ENCODE measurements at regions not wholly inside any gene's neighbourhood (a gene's known extent, or its start where the extent isn't known, plus 50 kb on each side); places are given as distances from the start of the nearest gene placed in this dataset.

GRCh38 chr5:17893026-17893635 is 258.9 kb downstream of the TAF11L14 start:
- no peaks in the 10 kb centered on the region for H3K9me3 ChIP-seq (ENCODE audit: control insufficient read depth, low read depth, low read length)

DNA sequence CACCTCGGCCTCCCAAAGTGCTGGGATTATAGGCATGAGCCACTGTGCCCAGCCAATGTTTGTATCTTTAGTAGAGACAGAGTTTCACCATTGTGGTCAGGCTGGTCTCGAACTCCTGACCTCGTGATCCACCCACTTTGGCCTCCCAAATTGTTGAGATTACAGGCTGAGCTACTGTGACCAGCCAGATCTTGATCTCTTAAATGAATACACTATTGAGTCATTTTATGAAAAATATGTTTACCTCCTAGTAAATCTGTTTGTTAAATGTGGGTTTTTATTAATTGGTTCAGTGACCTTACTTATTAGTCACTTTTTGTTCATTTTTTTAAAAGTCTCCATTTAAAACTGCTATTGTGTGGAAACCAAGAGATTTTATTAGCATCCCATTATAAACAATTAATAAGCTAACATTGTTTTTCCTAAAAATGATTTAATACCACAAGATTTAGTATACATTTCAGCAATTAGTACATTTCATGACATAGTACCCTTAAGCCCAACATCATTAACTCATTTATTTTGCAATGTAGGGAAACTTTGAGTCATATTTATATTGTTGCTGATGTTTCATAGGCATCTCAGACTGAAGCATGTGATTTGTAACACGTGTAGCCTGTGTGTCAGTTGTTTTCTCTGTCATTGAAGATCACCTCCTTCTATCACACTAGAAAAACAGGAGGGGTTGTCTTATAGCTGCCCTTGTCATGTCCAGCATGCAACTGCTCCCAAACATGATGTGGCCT is 261.2 kb downstream of the TAF11L14 start:
- Histone ChIP-seq H3K27ac (ENCODE audit: control insufficient read depth, insufficient read depth, low read length) (peak overlapping the region; percentile 22), H3K9me3 (ENCODE audit: control insufficient read depth, low read depth, low read length) (no peaks in the 10 kb centered on the region)
- peak; percentile 17 for DNase-seq (ENCODE audit: low read depth, low spot score)

More at GRCh38 chr5:17893026-17893635, 258.9 kb downstream of the TAF11L14 start:
- dilution Hi-C loops (cut with MboI; ENCODE audit: extremely low pct_ligation_motif_present, low sequenced_read_pairs): no loop called here
- Histone ChIP-seq H3K4me3 (ENCODE audit: control insufficient read depth in 2 of 3, extremely low read depth in 1 of 3, insufficient read depth in 2 of 3, low read depth in 1 of 3, low read length in 3 of 3) (no peak overlapping the region), H3K4me2 (ENCODE audit: control insufficient read depth, extremely low read depth, insufficient read depth, low read depth, low read length) (no peak overlapping the region), H3K36me3 (ENCODE audit: control insufficient read depth in 2 of 2, extremely low read depth in 1 of 2, insufficient read depth in 2 of 2, low read length in 2 of 2) (no peaks in the 10 kb centered on the region), H3K27me3 (ENCODE audit: control insufficient read depth, extremely low read depth, insufficient read depth, low read length) (no peaks in the 10 kb centered on the region), H3K27ac (ENCODE audit: control insufficient read depth, insufficient read depth, low read length) (no peak overlapping the region), H2AFZ (ENCODE audit: control insufficient read depth, low read length) (no peak overlapping the region), H3K79me2 (ENCODE audit: control insufficient read depth, insufficient read depth, low read length) (no peaks in the 10 kb centered on the region), H4K20me1 (ENCODE audit: control insufficient read depth, extremely low read depth, insufficient read depth, low read length) (no peaks in the 10 kb centered on the region), H3K9ac (ENCODE audit: control insufficient read depth, extremely low read depth, insufficient read depth, low read length) (no peak overlapping the region), H3K9me1 (ENCODE audit: control insufficient read depth, extremely low read depth, insufficient read depth, low read length) (no peaks in the 10 kb centered on the region), H3K4me1 (ENCODE audit: control insufficient read depth, extremely low read depth, insufficient read depth, low read length) (peaks cover 14% of the 10 kb centered on the region)
- FAIRE-seq: no peak
- no peak for TF ChIP-seq EZH2 (IDR thresholded peaks at IDR 0.05; ENCODE audit: low read length)
- TF ChIP-seq, protein P1, sequence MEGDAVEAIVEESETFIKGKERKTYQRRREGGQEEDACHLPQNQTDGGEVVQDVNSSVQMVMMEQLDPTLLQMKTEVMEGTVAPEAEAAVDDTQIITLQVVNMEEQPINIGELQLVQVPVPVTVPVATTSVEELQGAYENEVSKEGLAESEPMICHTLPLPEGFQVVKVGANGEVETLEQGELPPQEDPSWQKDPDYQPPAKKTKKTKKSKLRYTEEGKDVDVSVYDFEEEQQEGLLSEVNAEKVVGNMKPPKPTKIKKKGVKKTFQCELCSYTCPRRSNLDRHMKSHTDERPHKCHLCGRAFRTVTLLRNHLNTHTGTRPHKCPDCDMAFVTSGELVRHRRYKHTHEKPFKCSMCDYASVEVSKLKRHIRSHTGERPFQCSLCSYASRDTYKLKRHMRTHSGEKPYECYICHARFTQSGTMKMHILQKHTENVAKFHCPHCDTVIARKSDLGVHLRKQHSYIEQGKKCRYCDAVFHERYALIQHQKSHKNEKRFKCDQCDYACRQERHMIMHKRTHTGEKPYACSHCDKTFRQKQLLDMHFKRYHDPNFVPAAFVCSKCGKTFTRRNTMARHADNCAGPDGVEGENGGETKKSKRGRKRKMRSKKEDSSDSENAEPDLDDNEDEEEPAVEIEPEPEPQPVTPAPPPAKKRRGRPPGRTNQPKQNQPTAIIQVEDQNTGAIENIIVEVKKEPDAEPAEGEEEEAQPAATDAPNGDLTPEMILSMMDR (optimal IDR thresholded peaks at IDR 0.05 in 1 of 3, IDR thresholded peaks at IDR 0.05 in 1 of 3, conservative IDR thresholded peaks at IDR 0.05 in 1 of 3; ENCODE audit: extremely low read depth in 1 of 3, insufficient read depth in 2 of 3, low read length in 3 of 3): no peak
- DNase-seq (ENCODE audit: low read depth, low spot score): no peak

More for the DNA sequence above, 261.2 kb downstream of the TAF11L14 start:
- H3K4me2 ChIP-seq (ENCODE audit: control insufficient read depth, extremely low read depth, insufficient read depth, low read depth, low read length): no peak overlapping the region
- no peak overlapping the region for H3K9ac ChIP-seq (ENCODE audit: control insufficient read depth, extremely low read depth, insufficient read depth, low read length)
- FAIRE-seq: no peak
- dilution Hi-C loops (cut with MboI; ENCODE audit: extremely low pct_ligation_motif_present, low sequenced_read_pairs): no loop called here
- no peak overlapping the region for H3K4me3 ChIP-seq (ENCODE audit: control insufficient read depth in 2 of 3, extremely low read depth in 1 of 3, insufficient read depth in 2 of 3, low read depth in 1 of 3, low read length in 3 of 3)
- no peak for TF ChIP-seq EZH2 (IDR thresholded peaks at IDR 0.05; ENCODE audit: low read length)
- TF ChIP-seq, protein P1 (optimal IDR thresholded peaks at IDR 0.05 in 1 of 3, IDR thresholded peaks at IDR 0.05 in 1 of 3, conservative IDR thresholded peaks at IDR 0.05 in 1 of 3; ENCODE audit: extremely low read depth in 1 of 3, insufficient read depth in 2 of 3, low read length in 3 of 3): no peak
- no peaks in the 10 kb centered on the region for H3K27me3 ChIP-seq (ENCODE audit: control insufficient read depth, extremely low read depth, insufficient read depth, low read length)
- no peaks in the 10 kb centered on the region for H3K79me2 ChIP-seq (ENCODE audit: control insufficient read depth, insufficient read depth, low read length)
- no peaks in the 10 kb centered on the region for H3K36me3 ChIP-seq (ENCODE audit: control insufficient read depth in 2 of 2, extremely low read depth in 1 of 2, insufficient read depth in 2 of 2, low read length in 2 of 2)
- H4K20me1 ChIP-seq (ENCODE audit: control insufficient read depth, extremely low read depth, insufficient read depth, low read length): no peaks in the 10 kb centered on the region
- H3K4me1 ChIP-seq (ENCODE audit: control insufficient read depth, extremely low read depth, insufficient read depth, low read length): peaks cover 14% of the 10 kb centered on the region
- no peaks in the 10 kb centered on the region for H3K9me1 ChIP-seq (ENCODE audit: control insufficient read depth, extremely low read depth, insufficient read depth, low read length)
- H2AFZ ChIP-seq (ENCODE audit: control insufficient read depth, low read length): no peak overlapping the region
